SK-N-SH treated with all-trans-retinoic acid at 6 μM for 48 hours (cell line): ENCODE measurements at regions not wholly inside any gene's neighbourhood (a gene's known extent, or its start where the extent isn't known, plus 50 kb on each side); places are given as distances from the start of the nearest gene placed in this dataset.

Experiments
- BACH2 ChIP-seq: fragments of 250-450 bp; sonication (Bioruptor Pico); IDR thresholded peaks from 2 replicates; pipeline ENCODE4 v1.9.0; 2021; ENCODE audit warnings: mild to moderate bottlenecking, borderline replicate concordance
- CSRNP3 ChIP-seq: fragments of 250-450 bp; sonication (Bioruptor Pico); IDR thresholded peaks from 2 replicates; pipeline ENCODE4 v1.5.1; 2021; ENCODE audit warnings: mild to moderate bottlenecking, moderate library complexity
- PATZ1 ChIP-seq: fragments of 250-450 bp; sonication (Bioruptor Pico); IDR thresholded peaks from 2 replicates; pipeline ENCODE4 v1.8.0; 2020; ENCODE audit warnings: mild to moderate bottlenecking, moderate library complexity, borderline replicate concordance
- PPARA ChIP-seq: fragments of 250-450 bp; sonication (Bioruptor Pico); IDR thresholded peaks from 2 replicates; pipeline ENCODE4 v1.5.0; 2020; ENCODE audit warnings: mild to moderate bottlenecking, borderline replicate concordance
- TOX ChIP-seq: fragments of 250-450 bp; sonication (Bioruptor Pico); IDR thresholded peaks from 2 replicates; pipeline ENCODE4 v1.8.0; 2021; ENCODE audit warnings: mild to moderate bottlenecking, moderate library complexity, borderline replicate concordance
- ZC3H10 ChIP-seq: fragments of 250-450 bp; sonication (Bioruptor Pico); IDR thresholded peaks from 2 replicates; pipeline ENCODE4 v1.5.1; 2021; ENCODE audit warnings: mild to moderate bottlenecking, moderate library complexity
- ZFP3 ChIP-seq: fragments of 250-450 bp; sonication (Bioruptor Pico); IDR thresholded peaks from 2 replicates; pipeline ENCODE4 v1.5.0; 2020; ENCODE audit warnings: mild to moderate bottlenecking, moderate library complexity
- ZNF70 ChIP-seq: fragments of 450-650 bp; formaldehyde crosslinking; IDR thresholded peaks from 2 replicates; pipeline ENCODE4 v1.5.0; 2020; ENCODE audit warnings: mild to moderate bottlenecking, moderate library complexity
- ZNF8 ChIP-seq: fragments of 450-650 bp; formaldehyde crosslinking; IDR thresholded peaks from 2 replicates; pipeline ENCODE4 v1.5.0; 2020; ENCODE audit warnings: mild to moderate bottlenecking, moderate library complexity

- TF ChIP-seq ZC3H10 = no peak
- no peak for TF ChIP-seq ZFP3 (CRISPR knock-in tag)
- TF ChIP-seq ZNF70 (CRISPR knock-in tag) = no peak
- no peak for TF ChIP-seq TOX (CRISPR knock-in tag)
- TF ChIP-seq ZNF8 (CRISPR knock-in tag) = no peak
- no peak for TF ChIP-seq PATZ1 (CRISPR knock-in tag)
- TF ChIP-seq BACH2 (CRISPR knock-in tag) = no peak
- no peak for TF ChIP-seq CSRNP3
- TF ChIP-seq PPARA (CRISPR knock-in tag) = no peak
Observed at GRCh38 chr3:64901522-64901885, 213.7 kb upstream of the ADAMTS9 start.
